PC-3 (cell line): ENCODE measurements at regions not wholly inside any gene's neighbourhood (a gene's known extent, or its start where the extent isn't known, plus 50 kb on each side); places are given as distances from the start of the nearest gene placed in this dataset.

Experiments used
- ATAC-seq: fragments of 200-7000 bp; cut with Tn5 transposase; 2 replicates; pipeline ENCODE4 v1.9.1; 2020; ENCODE audit warnings: mild to moderate bottlenecking, moderate library complexity
- BruUV-seq: library from RNA; stranded (reverse); fragments of 400-500 nt; replicated peaks from 2 replicates; lab custom pipeline; 2021; lab: Mats Ljungman, UMichigan
- CTCF ChIA-PET: fragments of 300-600 bp; sonication (Branson Sonifier 250); formaldehyde crosslinking; loops from one replicate; lab custom pipeline; 2022; ENCODE audit warnings: antibody characterized with exemption; lab: Charles Lee
- POLR2A ChIA-PET: fragments of 300-600 bp; sonication (Branson Sonifier 250); formaldehyde crosslinking; loops from one replicate; lab custom pipeline; 2022; ENCODE audit warnings: antibody characterized with exemption; ENCODE audit not compliant: unreplicated experiment; lab: Charles Lee
- DNase-seq: peaks from one replicate; pipeline ENCODE4 v3.0.0-alpha.2; 2015
- H2AFZ ChIP-seq: fragments of 300-600 bp; sonication (generic); 2 replicates; pipeline ENCODE4 v1.6.0; 2016; ENCODE audit warnings: antibody characterized with exemption, low read length
- H3F3A ChIP-seq: fragments of 300-600 bp; sonication (generic); one replicate; pipeline ENCODE4 v1.6.0; 2017; ENCODE audit warnings: antibody characterized with exemption, low read length, control low read depth, mild to moderate bottlenecking; ENCODE audit not compliant: unreplicated experiment
- H3K27ac ChIP-seq: fragments of 300-600 bp; sonication (generic); 2 replicates; pipeline ENCODE4 v1.5.1; 2016; ENCODE audit warnings: mild to moderate bottlenecking, low read length
- H3K27me3 ChIP-seq: fragments of 300-600 bp; sonication (generic); 2 replicates; pipeline ENCODE4 v1.6.1; 2016; ENCODE audit warnings: low read length, mixed read lengths
- H3K36me3 ChIP-seq: fragments of 300-600 bp; sonication (generic); 2 replicates; pipeline ENCODE4 v1.6.1; 2016; ENCODE audit warnings: low read depth, mixed run types, low read length, mixed read lengths
- H3K4me1 ChIP-seq: fragments of 300-600 bp; sonication (generic); 2 replicates; pipeline ENCODE4 v1.5.1; 2016; ENCODE audit warnings: low read length; ENCODE audit not compliant: insufficient read depth
- H3K4me2 ChIP-seq: fragments of 300-600 bp; sonication (generic); 2 replicates; pipeline ENCODE4 v1.6.0; 2016; ENCODE audit warnings: low read length
- H3K4me3 ChIP-seq: fragments of 300-600 bp; sonication (generic); 2 replicates; pipeline ENCODE4 v1.5.1; 2016; ENCODE audit warnings: mild to moderate bottlenecking, low read length, mixed read lengths
- H3K79me2 ChIP-seq: fragments of 300-600 bp; sonication (generic); 2 replicates; pipeline ENCODE4 v1.6.1; 2017; ENCODE audit warnings: low read length, mixed read lengths
- H3K9ac ChIP-seq: fragments of 300-600 bp; sonication (generic); 2 replicates; pipeline ENCODE4 v1.6.0; 2016; ENCODE audit warnings: mild to moderate bottlenecking, low read length
- H3K9me2 ChIP-seq: fragments of 300-600 bp; sonication (generic); replicated peaks from 2 replicates; pipeline ENCODE4 v1.6.1; 2016; ENCODE audit warnings: mixed run types, low read length, mixed read lengths
- H3K9me3 ChIP-seq: fragments of 300-600 bp; sonication (generic); 2 replicates; pipeline ENCODE4 v1.6.1; 2016; ENCODE audit warnings: low read length, mixed read lengths
- H4K20me1 ChIP-seq: fragments of 300-600 bp; sonication (generic); 2 replicates; pipeline ENCODE4 v1.6.1; 2016; ENCODE audit warnings: low read length, mixed read lengths
- CTCF ChIP-seq: fragments of 300-600 bp; sonication (generic); conservative IDR thresholded peaks from 2 replicates; pipeline ENCODE4 v1.5.1; 2017; ENCODE audit warnings: antibody characterized with exemption, low read depth, mild to moderate bottlenecking, low read length
- EZH2 ChIP-seq: fragments of 300-600 bp; sonication (generic); IDR thresholded peaks from one replicate; pipeline ENCODE4 v1.6.1; 2017; ENCODE audit warnings: antibody characterized with exemption, mild to moderate bottlenecking, low read length; ENCODE audit not compliant: unreplicated experiment
- EZH2phosphoT487 ChIP-seq: fragments of 300-600 bp; sonication (generic); IDR thresholded peaks from 2 replicates; pipeline ENCODE4 v1.6.1; 2018; ENCODE audit warnings: mild to moderate bottlenecking, antibody characterized with exemption, low read length, borderline replicate concordance
- intact Hi-C: fragments of 100-400 bp; cut with micrococcal nuclease; formaldehyde crosslinking; loops from 2 replicates; pipeline ENCODE4 v1.9.0; 2023

GRCh38 chr6:138569554-138569953, 70.3 kb upstream of the NHSL1 start:
- no peaks in the 10 kb centered on the region for H3K9me2 ChIP-seq
- POLR2A ChIA-PET: no interaction called here
- no peak overlapping the region for H2AFZ ChIP-seq
- CTCF ChIA-PET: no interaction called here
- H3K79me2 ChIP-seq: no peaks in the 10 kb centered on the region
- H3K4me2 ChIP-seq: no peak overlapping the region
- TF ChIP-seq CTCF (no peak), EZH2phosphoT487 (no peak), EZH2 (no peak)
- no peak overlapping the region for H3K9ac ChIP-seq
- no peak for ATAC-seq
- DNase-seq: no peak
- intact Hi-C loops: no loop called here
- H4K20me1 ChIP-seq: no peaks in the 10 kb centered on the region
- no peaks in the 10 kb centered on the region for H3K36me3 ChIP-seq
- H3K4me1 ChIP-seq: no peaks in the 10 kb centered on the region
- no peak overlapping the region for H3K27ac ChIP-seq
- H3F3A ChIP-seq: no peaks in the 10 kb centered on the region
- no peaks in the 10 kb centered on the region for H3K9me3 ChIP-seq
- no peak overlapping the region for H3K4me3 ChIP-seq
- no peaks in the 10 kb centered on the region for H3K27me3 ChIP-seq
- BruUV-seq: no TSS peak

- Histone ChIP-seq H3K4me2 (no peak overlapping the region), H3K36me3 (no peaks in the 10 kb centered on the region), H3K27me3 (no peaks in the 10 kb centered on the region), H2AFZ (no peak overlapping the region), H3K79me2 (no peaks in the 10 kb centered on the region), H3F3A (no peaks in the 10 kb centered on the region), H4K20me1 (no peaks in the 10 kb centered on the region), H3K9me2 (no peaks in the 10 kb centered on the region), H3K9me3 (no peaks in the 10 kb centered on the region), H3K9ac (no peak overlapping the region), H3K4me1 (no peaks in the 10 kb centered on the region), H3K4me3 (no peak overlapping the region), H3K27ac (no peak overlapping the region)
- ChIA-PET CTCF (no interaction called here), POLR2A (no interaction called here)
- DNase-seq (no peak), ATAC-seq (no peak)
- no TSS peak for BruUV-seq
- intact Hi-C loops: no loop called here
- no peak for TF ChIP-seq CTCF
Observed at GRCh38 chr6:138569970-138570724, 70.9 kb upstream of the NHSL1 start.

GRCh38 chr6:138570725-138571029, 71.4 kb upstream of the NHSL1 start:
- no peak overlapping the region for H3K4me3 ChIP-seq
- H4K20me1 ChIP-seq: no peaks in the 10 kb centered on the region
- ChIA-PET POLR2A (no interaction called here), CTCF (interaction anchor here (0.6 kb wide), 1 partner anchor 1514 kb away, joined by 3 read pairs; no protein-coding TSS in a partner anchor)
- TF ChIP-seq EZH2phosphoT487 (no peak), EZH2 (no peak), CTCF (no peak)
- no peaks in the 10 kb centered on the region for H3F3A ChIP-seq
- H3K27me3 ChIP-seq: no peaks in the 10 kb centered on the region
- H3K36me3 ChIP-seq: no peaks in the 10 kb centered on the region
- H3K27ac ChIP-seq: no peak overlapping the region
- no peak overlapping the region for H2AFZ ChIP-seq
- intact Hi-C loops: no loop called here
- H3K4me1 ChIP-seq: no peaks in the 10 kb centered on the region
- BruUV-seq: no TSS peak
- no peaks in the 10 kb centered on the region for H3K9me2 ChIP-seq
- ATAC-seq: no peak
- DNase-seq: no peak
- no peaks in the 10 kb centered on the region for H3K9me3 ChIP-seq
- H3K4me2 ChIP-seq: no peak overlapping the region
- no peaks in the 10 kb centered on the region for H3K79me2 ChIP-seq
- no peak overlapping the region for H3K9ac ChIP-seq
